ENCODE measurements at regions not wholly inside any gene's neighbourhood (a gene's known extent, or its start where the extent isn't known, plus 50 kb on each side); places are given as distances from the start of the nearest gene placed in this dataset.

GRCh38 chr6:4533576-4533975 is 242.6 kb upstream of the CDYL start:
- no peak for DNase-seq (ENCODE audit: low read depth)
- TF ChIP-seq POLR2A (IDR thresholded peaks at IDR 0.05; ENCODE audit: extremely low read depth, insufficient read length), result no peak
- no peak for TF ChIP-seq MAX (IDR thresholded peaks at IDR 0.05; ENCODE audit: low read depth, low read length)
- TF ChIP-seq CTCF (IDR thresholded peaks at IDR 0.05; ENCODE audit: low read depth, low read length), result no peak
- TF ChIP-seq MYC (IDR thresholded peaks at IDR 0.05; ENCODE audit: low read depth, low read length), result no peak
- no peak overlapping the region for H3K4me3 ChIP-seq (ENCODE audit: low read depth, low read length)

- TF ChIP-seq POLR2A (IDR thresholded peaks at IDR 0.05; ENCODE audit: extremely low read depth, insufficient read length) (no peak), MYC (IDR thresholded peaks at IDR 0.05; ENCODE audit: low read depth, low read length) (no peak), MAX (IDR thresholded peaks at IDR 0.05; ENCODE audit: low read depth, low read length) (no peak), CTCF (IDR thresholded peaks at IDR 0.05; ENCODE audit: low read depth, low read length) (no peak)
- DNase-seq (ENCODE audit: low read depth), result no peak
- H3K4me3 ChIP-seq (ENCODE audit: low read depth, low read length), result no peak overlapping the region
Observed at GRCh38 chr6:4531406-4531805, 244.8 kb upstream of the CDYL start.

- TF ChIP-seq CTCF (IDR thresholded peaks at IDR 0.05; ENCODE audit: low read depth, low read length) (no peak), MYC (IDR thresholded peaks at IDR 0.05; ENCODE audit: low read depth, low read length) (no peak), POLR2A (IDR thresholded peaks at IDR 0.05; ENCODE audit: extremely low read depth, insufficient read length) (no peak)
- DNase-seq (ENCODE audit: low read depth), result peak; percentile 18
- no peak overlapping the region for H3K4me3 ChIP-seq (ENCODE audit: low read depth, low read length)
Observed at GRCh38 chr6:4522453-4522852, 253.8 kb upstream of the CDYL start.

GRCh38 chr6:4521070-4521469 is 255.1 kb upstream of the CDYL start:
- TF ChIP-seq POLR2A (IDR thresholded peaks at IDR 0.05; ENCODE audit: extremely low read depth, insufficient read length), result no peak
- TF ChIP-seq CTCF (IDR thresholded peaks at IDR 0.05; ENCODE audit: low read depth, low read length), result no peak
- TF ChIP-seq MAX (IDR thresholded peaks at IDR 0.05; ENCODE audit: low read depth, low read length), result no peak
- no peak for TF ChIP-seq MYC (IDR thresholded peaks at IDR 0.05; ENCODE audit: low read depth, low read length)
- no peak overlapping the region for H3K4me3 ChIP-seq (ENCODE audit: low read depth, low read length)
- DNase-seq (ENCODE audit: low read depth), result no peak

- no peak for DNase-seq (ENCODE audit: low read depth)
- H3K4me3 ChIP-seq (ENCODE audit: low read depth, low read length), result no peak overlapping the region
- TF ChIP-seq MYC (IDR thresholded peaks at IDR 0.05; ENCODE audit: low read depth, low read length) (no peak), POLR2A (IDR thresholded peaks at IDR 0.05; ENCODE audit: extremely low read depth, insufficient read length) (no peak), MAX (IDR thresholded peaks at IDR 0.05; ENCODE audit: low read depth, low read length) (no peak), CTCF (IDR thresholded peaks at IDR 0.05; ENCODE audit: low read depth, low read length) (no peak)
Observed at GRCh38 chr6:4518506-4518905, 257.7 kb upstream of the CDYL start.

GRCh38 chr6:4516206-4516605 is 260.0 kb upstream of the CDYL start:
- DNase-seq (ENCODE audit: low read depth), result no peak
- TF ChIP-seq MYC (IDR thresholded peaks at IDR 0.05; ENCODE audit: low read depth, low read length) (no peak), CTCF (IDR thresholded peaks at IDR 0.05; ENCODE audit: low read depth, low read length) (no peak), MAX (IDR thresholded peaks at IDR 0.05; ENCODE audit: low read depth, low read length) (no peak), POLR2A (IDR thresholded peaks at IDR 0.05; ENCODE audit: extremely low read depth, insufficient read length) (no peak)

More at GRCh38 chr6:4516206-4516605, 260.0 kb upstream of the CDYL start:
- no peak overlapping the region for H3K4me3 ChIP-seq (ENCODE audit: low read depth, low read length)
